Skeletal muscle satellite cell (primary cell): ENCODE measurements at regions not wholly inside any gene's neighbourhood (a gene's known extent, or its start where the extent isn't known, plus 50 kb on each side); places are given as distances from the start of the nearest gene placed in this dataset.

ENCODE experiments used
- H3K27me3 ChIP-seq: 2 replicates; pipeline ENCODE4 v1.7.0; 2013; ENCODE audit warnings: low read length; ENCODE audit not compliant: control insufficient read depth, insufficient read depth
- H3K36me3 ChIP-seq: 2 replicates; pipeline ENCODE4 v1.7.0; 2013; ENCODE audit warnings: mild to moderate bottlenecking, control low read depth, low read length; ENCODE audit not compliant: insufficient read depth
- H3K4me1 ChIP-seq: 2 replicates; pipeline ENCODE4 v1.7.0; 2013; ENCODE audit warnings: low read length; ENCODE audit not compliant: control insufficient read depth, insufficient read depth
- H3K4me2 ChIP-seq: 2 replicates; pipeline ENCODE4 v1.7.0; 2013; ENCODE audit warnings: mild to moderate bottlenecking, low read length
- H3K4me3 ChIP-seq: 2 replicates; pipeline ENCODE4 v1.7.0; 2013; ENCODE audit warnings: low read length
- H3K9ac ChIP-seq: 2 replicates; pipeline ENCODE4 v1.7.0; 2013; ENCODE audit warnings: mild to moderate bottlenecking, low read depth, low read length, moderate library complexity
- H3K9me3 ChIP-seq: replicated peaks from 2 replicates; pipeline ENCODE4 v1.7.0; 2013; ENCODE audit warnings: mild to moderate bottlenecking, control low read depth, low read length

GRCh38 chr7:26489906-26490639 lies 198.4 kb downstream of the SNX10 start:
- H3K9me3 ChIP-seq = no peaks in the 10 kb centered on the region
- no peak overlapping the region for H3K4me2 ChIP-seq
- H3K27me3 ChIP-seq = peaks cover 4% of the 10 kb centered on the region
- no peak overlapping the region for H3K4me3 ChIP-seq
- H3K36me3 ChIP-seq = no peaks in the 10 kb centered on the region
- H3K9ac ChIP-seq = no peak overlapping the region
- no peaks in the 10 kb centered on the region for H3K4me1 ChIP-seq

GRCh38 chr7:26490640-26491624 lies 199.3 kb downstream of the SNX10 start:
- H3K9ac ChIP-seq = no peak overlapping the region
- no peak overlapping the region for H3K4me2 ChIP-seq
- no peak overlapping the region for H3K4me3 ChIP-seq
- no peaks in the 10 kb centered on the region for H3K9me3 ChIP-seq
- H3K4me1 ChIP-seq = no peaks in the 10 kb centered on the region
- H3K27me3 ChIP-seq = peaks cover 7% of the 10 kb centered on the region
- H3K36me3 ChIP-seq = no peaks in the 10 kb centered on the region

GRCh38 chr7:26492816-26493215 lies 201.2 kb downstream of the SNX10 start:
- Histone ChIP-seq H3K27me3 (peaks cover 7% of the 10 kb centered on the region), H3K4me3 (no peak overlapping the region), H3K36me3 (no peaks in the 10 kb centered on the region), H3K9me3 (no peaks in the 10 kb centered on the region), H3K9ac (no peak overlapping the region), H3K4me2 (no peak overlapping the region), H3K4me1 (no peaks in the 10 kb centered on the region)

GRCh38 chr7:26493737-26494428 lies 202.2 kb downstream of the SNX10 start:
- H3K4me2 ChIP-seq = no peak overlapping the region
- no peaks in the 10 kb centered on the region for H3K4me1 ChIP-seq
- H3K4me3 ChIP-seq = no peak overlapping the region
- peaks cover 7% of the 10 kb centered on the region for H3K27me3 ChIP-seq
- no peaks in the 10 kb centered on the region for H3K36me3 ChIP-seq
- no peak overlapping the region for H3K9ac ChIP-seq
- H3K9me3 ChIP-seq = no peaks in the 10 kb centered on the region

GRCh38 chr7:26495569-26495968 lies 203.9 kb downstream of the SNX10 start:
- Histone ChIP-seq H3K9ac (no peak overlapping the region), H3K4me3 (no peak overlapping the region), H3K4me2 (no peak overlapping the region), H3K9me3 (no peaks in the 10 kb centered on the region), H3K27me3 (peaks cover 7% of the 10 kb centered on the region), H3K36me3 (no peaks in the 10 kb centered on the region), H3K4me1 (no peaks in the 10 kb centered on the region)

- Histone ChIP-seq H3K4me1 (no peaks in the 10 kb centered on the region), H3K9me3 (no peaks in the 10 kb centered on the region), H3K4me3 (no peak overlapping the region), H3K36me3 (no peaks in the 10 kb centered on the region), H3K4me2 (no peak overlapping the region), H3K27me3 (peaks cover 4% of the 10 kb centered on the region), H3K9ac (no peak overlapping the region)
Measured at GRCh38 chr7:26497801-26498596, 206.3 kb downstream of the SNX10 start.

- no peak overlapping the region for H3K4me2 ChIP-seq
- H3K9me3 ChIP-seq = no peaks in the 10 kb centered on the region
- H3K36me3 ChIP-seq = no peaks in the 10 kb centered on the region
- H3K9ac ChIP-seq = no peak overlapping the region
- H3K4me3 ChIP-seq = no peak overlapping the region
- peaks cover 4% of the 10 kb centered on the region for H3K27me3 ChIP-seq
- no peaks in the 10 kb centered on the region for H3K4me1 ChIP-seq
Measured at GRCh38 chr7:26499315-26499897, 207.7 kb downstream of the SNX10 start.

GRCh38 chr7:26500749-26501352 lies 209.2 kb downstream of the SNX10 start:
- no peaks in the 10 kb centered on the region for H3K4me1 ChIP-seq
- H3K4me3 ChIP-seq = no peak overlapping the region
- H3K9ac ChIP-seq = no peak overlapping the region
- peaks cover 6% of the 10 kb centered on the region for H3K27me3 ChIP-seq
- no peaks in the 10 kb centered on the region for H3K36me3 ChIP-seq
- no peak overlapping the region for H3K4me2 ChIP-seq
- H3K9me3 ChIP-seq = no peaks in the 10 kb centered on the region

DNA sequence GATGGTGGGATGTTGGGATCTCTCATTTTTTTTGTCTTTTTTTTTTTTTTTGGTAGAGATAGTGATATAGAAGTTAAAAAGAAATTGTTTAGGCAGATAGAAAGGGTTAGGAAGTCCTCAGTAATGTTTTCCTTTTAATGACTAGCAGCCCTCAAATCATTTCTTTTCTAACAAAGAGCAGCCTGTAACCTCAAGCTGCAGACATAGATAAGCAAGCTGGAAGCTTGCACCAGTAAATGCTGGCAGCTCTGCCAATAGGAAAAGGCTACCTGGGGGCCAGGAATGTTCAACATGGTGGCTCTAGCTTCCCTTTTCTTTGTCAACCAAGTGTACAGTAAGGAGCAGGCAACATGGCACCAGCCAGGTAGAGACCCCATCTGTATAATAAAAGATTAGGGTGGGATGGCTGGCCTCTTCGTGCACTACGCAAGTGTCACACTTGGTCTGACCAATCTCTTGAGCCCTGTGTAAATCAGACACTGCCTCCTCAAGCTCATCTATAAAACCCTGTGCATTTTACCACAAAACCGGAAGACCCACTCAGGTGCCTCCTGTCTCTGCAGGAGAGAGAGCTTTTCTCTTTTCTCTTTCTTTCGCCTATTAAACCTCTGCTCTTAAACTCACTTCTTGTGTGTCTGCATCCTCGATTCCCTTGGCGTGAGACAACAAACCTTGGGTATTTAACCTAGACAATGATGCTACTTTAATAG lies 212.9 kb downstream of the SNX10 start:
- Histone ChIP-seq H3K27me3 (peaks cover 6% of the 10 kb centered on the region), H3K4me1 (no peaks in the 10 kb centered on the region), H3K36me3 (no peaks in the 10 kb centered on the region), H3K9me3 (no peaks in the 10 kb centered on the region), H3K9ac (no peak overlapping the region), H3K4me3 (no peak overlapping the region), H3K4me2 (no peak overlapping the region)

GRCh38 chr7:26506196-26506595 lies 214.5 kb downstream of the SNX10 start:
- Histone ChIP-seq H3K4me3 (no peak overlapping the region), H3K4me1 (no peaks in the 10 kb centered on the region), H3K36me3 (no peaks in the 10 kb centered on the region), H3K9ac (no peak overlapping the region), H3K9me3 (no peaks in the 10 kb centered on the region), H3K27me3 (peaks cover 8% of the 10 kb centered on the region), H3K4me2 (no peak overlapping the region)
